Stimulated activated CD4-positive, alpha-beta T cell treated with anti-CD3 and anti-CD28 coated beads, Interleukin-4, amount 100 ng/mL, for 4 hours (primary cell): ENCODE measurements at regions not wholly inside any gene's neighbourhood (a gene's known extent, or its start where the extent isn't known, plus 50 kb on each side); places are given as distances from the start of the nearest gene placed in this dataset.
"Not testable (repeated sequence)": the region's sequence is repeated elsewhere in the genome, so short reads cannot be mapped to it uniquely, and the experiment has no call there.

ENCODE experiments used
- DNase-seq, 2 experiments: peaks; one replicate each; pipeline ENCODE4 v3.0.0-alpha.2; 2020

DNA sequence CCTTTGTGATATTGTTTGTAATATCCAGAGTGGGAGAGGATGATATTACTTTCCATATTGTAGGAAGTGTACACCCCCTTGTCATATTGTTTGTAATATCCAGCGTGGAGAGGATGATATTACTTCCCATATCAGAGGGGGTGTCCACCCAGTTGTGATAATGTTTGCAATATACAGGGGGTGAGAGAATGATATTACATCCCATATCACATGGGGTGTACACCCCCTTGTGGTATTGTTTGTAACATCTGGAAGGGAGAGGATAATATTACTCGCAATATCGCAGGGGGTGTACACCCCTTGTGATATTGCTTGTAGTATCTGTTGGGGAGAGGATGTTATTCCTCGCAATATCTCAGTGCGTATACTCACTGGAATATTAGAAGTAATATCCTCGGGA, 61.5 kb downstream of the PRSS23 start:
- no peak for DNase-seq

- DNase-seq, result no peak
Measured at GRCh38 chr11:86863476-86863875, 63.1 kb downstream of the PRSS23 start.

DNA sequence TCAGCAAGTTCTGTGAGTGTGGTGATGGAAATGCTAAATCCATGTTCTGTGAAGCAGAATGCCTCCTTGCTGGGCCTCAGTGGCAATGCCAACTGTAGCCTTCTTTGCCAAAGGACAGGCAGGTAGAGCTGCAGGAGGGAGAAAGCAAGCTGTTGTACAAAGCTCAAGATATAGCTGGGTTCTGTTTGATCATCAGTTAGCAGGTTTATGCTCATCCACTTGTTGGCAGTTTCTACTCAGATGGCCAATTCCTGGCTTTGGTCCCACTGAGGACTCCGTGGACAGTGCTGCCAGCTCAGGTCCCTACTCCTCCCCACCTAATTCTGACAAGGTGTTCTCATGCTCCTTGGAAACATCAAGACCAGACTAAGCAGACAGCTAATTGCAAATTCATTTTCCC, 65.1 kb downstream of the PRSS23 start:
- no peak for DNase-seq

DNA sequence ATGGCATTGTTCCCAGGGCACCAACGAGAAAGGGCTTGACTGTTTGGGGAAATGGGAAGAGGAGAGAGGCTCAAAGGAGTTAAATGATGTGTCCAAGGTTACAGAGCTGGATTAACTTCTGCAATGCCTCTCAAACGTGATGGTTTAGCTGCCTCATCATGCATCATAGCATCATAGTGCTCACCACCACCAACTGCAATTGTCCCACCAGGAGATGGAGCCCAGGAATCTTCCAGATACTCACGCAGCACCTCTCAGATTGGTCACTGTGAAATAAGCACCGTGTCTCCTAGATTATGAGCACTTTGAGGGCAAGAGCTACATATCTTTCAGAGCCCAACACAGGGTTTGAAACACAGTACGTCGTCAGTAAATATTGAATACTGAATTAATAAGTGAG, 69.2 kb downstream of the PRSS23 start:
- no peak for DNase-seq

DNA sequence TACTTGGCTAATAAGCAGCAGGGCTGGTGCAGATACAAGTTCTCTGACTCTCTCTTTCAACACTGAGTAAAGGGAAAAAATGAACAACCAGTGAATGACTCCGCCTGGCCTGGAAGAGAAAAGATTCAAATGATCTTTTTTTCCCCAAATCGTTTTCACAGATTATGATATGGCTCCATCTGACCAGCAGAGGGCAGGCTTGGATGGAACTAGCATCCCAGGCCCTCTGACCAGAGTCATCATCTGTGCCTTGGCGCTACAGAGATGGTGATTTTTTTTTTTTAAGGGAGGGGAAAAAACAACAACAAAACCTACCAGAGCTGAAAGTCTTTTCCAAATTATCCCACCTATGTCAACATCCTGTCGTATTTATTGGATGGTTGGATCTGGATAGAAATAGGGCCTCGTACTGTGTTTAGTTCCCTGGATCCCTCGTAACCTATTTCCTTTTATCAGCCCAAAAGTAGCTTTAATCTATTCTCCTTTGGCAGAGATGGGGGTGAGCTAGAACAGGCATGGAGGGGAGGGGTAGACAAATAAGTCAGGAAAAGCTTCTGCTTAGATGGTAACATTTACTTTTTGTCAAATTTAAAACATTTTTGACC, 69.7 kb downstream of the PRSS23 start:
- peak; percentile 15 to 36 for DNase-seq

DNA sequence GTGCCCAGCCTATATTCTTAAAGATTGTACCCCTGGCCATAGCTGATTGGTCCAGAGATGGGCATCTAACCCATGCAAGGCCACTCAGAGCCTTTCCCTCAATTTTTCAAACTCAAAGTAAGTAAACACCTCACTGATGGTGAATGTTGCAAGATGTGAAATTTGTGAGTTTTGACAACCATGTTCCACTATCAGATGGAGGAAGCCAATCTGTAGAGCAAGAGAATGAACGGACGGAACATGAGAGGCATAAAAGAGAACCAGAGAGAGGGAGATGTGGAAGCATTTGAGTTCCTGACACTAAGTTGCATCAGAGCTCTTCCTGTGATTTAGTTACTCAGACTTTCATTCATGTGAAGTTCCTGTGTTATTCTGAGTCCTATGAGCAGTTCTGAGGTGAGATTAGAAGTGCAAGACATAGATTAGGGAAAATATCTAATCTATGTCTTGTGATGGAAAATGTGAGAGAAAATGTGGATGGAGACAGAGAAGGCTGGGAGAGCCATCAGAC, 73.3 kb downstream of the PRSS23 start:
- DNase-seq, result no peak

DNA sequence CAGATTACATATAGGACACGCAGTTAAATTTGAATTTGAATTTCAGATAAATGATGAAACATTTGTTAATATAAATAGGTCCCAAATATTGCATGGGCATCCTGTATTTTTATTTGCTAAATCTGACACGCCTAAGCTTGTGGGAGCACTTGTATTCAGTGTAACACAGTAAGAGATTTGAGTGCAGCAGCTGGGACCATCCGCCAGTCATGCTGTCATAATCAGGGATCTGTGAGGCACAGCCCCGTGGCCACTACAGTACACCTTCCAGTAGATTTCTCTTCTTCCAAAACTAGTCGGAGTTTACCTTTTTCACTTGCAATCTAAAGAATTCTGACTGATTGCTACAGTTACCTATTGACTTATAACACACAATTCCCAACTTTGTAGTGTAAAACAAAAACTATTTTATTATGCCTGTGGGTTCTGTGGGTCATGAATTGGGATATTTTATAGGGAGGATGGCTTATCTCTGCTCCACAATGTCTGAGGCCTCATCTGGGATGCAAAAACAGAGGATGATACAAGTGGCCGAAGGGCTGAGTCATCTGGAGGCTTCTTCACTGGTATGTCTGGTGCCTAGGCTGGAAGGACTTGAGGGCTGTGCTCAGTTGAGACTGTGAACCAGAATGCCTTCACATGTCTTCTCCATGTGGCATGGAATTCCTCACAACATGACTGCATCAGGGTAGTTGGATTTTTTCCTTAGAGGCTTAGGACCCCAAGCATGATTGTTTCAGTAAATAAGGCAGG, 74.1 kb downstream of the PRSS23 start:
- no peak for DNase-seq

DNA sequence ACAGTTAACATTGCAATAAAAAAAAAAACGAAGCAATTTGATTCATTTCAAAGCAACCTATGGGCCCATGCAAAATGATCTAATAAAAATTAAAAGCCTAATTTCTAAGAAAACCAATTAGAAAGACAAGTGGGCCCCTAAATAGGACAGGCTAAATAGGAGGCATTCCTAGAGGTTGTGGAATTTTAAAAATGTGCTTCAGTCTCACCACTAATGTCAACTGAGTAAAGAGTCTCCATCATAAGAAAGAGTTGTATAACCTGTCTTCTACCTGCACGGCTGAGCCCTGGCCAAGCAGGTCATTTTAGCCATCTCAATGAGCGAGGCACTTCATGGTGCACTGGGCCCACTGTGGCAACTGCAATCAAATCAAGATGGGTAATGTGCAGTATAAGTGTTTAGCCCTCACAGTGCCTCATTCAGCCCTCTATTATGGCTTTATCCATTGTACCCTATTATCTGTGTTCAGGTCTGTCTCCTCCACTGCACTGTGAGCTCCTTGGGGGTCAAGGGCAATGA, 76.4 kb downstream of the PRSS23 start:
- DNase-seq, result no peak

DNA sequence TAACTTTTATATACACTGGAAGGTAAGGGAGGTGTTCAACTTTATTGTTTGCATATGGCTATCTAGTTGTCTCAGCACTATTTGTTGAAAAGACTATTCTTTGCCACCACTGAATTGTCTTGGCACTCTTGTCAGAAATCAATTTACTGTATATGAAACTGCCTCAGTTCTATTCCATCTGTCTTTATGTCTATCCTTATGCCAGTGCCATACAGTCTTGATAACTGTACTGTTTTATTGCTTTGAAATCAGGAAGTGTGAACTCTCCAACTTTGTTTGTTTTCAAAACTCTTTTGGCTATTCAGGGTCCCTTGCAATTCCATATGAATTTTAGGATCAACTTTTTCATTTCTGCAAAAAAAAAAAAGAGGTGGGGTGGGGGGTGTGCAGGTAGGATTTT, 77.2 kb downstream of the PRSS23 start:
- DNase-seq, result no peak

GRCh38 chr11:86879241-86879640, 76.0 kb downstream of the FZD4 start:
- not testable (repeated sequence) for DNase-seq

GRCh38 chr11:86885311-86885710, 69.9 kb downstream of the FZD4 start:
- no peak for DNase-seq

- DNase-seq, result no peak
Measured at GRCh38 chr11:86888164-86889000, 66.8 kb downstream of the FZD4 start.

- DNase-seq, result no peak
Measured at GRCh38 chr11:86889001-86889341, 66.2 kb downstream of the FZD4 start.

DNA sequence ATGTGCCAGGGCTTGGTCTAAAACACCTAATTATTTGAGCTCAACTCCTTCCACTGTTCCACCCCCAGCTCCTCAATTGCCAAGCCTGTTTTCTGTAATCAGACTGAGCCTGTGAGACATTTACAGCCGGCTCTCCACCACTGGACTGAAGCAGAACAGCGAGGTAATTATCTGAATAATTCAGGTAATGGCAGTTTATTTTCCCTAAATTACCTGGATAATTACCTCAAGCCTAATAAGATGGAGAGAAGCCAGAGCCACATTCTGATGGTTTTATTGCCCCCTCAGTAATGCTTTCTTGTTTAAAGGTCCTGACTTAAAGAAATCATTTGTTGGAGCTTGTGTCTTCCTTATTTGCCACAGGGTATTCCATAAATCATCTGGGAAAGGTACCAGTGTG, 64.2 kb downstream of the FZD4 start:
- no peak for DNase-seq

- DNase-seq, result no peak
Measured at GRCh38 chr11:86893235-86893634, 62.0 kb downstream of the FZD4 start.
